ENCODE measurements at regions not wholly inside any gene's neighbourhood (a gene's known extent, or its start where the extent isn't known, plus 50 kb on each side); places are given as distances from the start of the nearest gene placed in this dataset.

- Histone ChIP-seq H3K36me3 (replicated peaks in 1 of 2; ENCODE audit: control insufficient read depth in 2 of 2, insufficient read depth in 2 of 2, low read length in 2 of 2) (no peaks in the 10 kb centered on the region), H3K4me2 (ENCODE audit: insufficient read depth, low read length, poor library complexity, severe bottlenecking) (no peak overlapping the region), H3K23ac (ENCODE audit: low read depth, low read length, poor library complexity) (no peak overlapping the region), H3K4ac (ENCODE audit: low read length) (no peak overlapping the region), H3K9me3 (replicated peaks in 1 of 2; ENCODE audit: control insufficient read depth in 2 of 2, insufficient read depth in 1 of 2, low read depth in 1 of 2, low read length in 2 of 2) (no peaks in the 10 kb centered on the region), H3K9ac (ENCODE audit: low read depth, low read length, poor library complexity) (no peak overlapping the region), H3K79me1 (ENCODE audit: low read depth, low read length) (no peaks in the 10 kb centered on the region), H2BK5ac (ENCODE audit: low read length) (no peak overlapping the region), H2BK12ac (ENCODE audit: low read length) (no peak overlapping the region), H2BK120ac (ENCODE audit: low read depth, low read length) (no peak overlapping the region), H2AK5ac (ENCODE audit: low read depth, low read length) (no peak overlapping the region), H3K4me3 (ENCODE audit: low read length in 2 of 2) (no peak overlapping the region), H2BK15ac (ENCODE audit: low read length) (no peak overlapping the region), H3K4me1 (ENCODE audit: control insufficient read depth in 2 of 2, insufficient read depth in 1 of 2, low read depth in 1 of 2, low read length in 2 of 2) (peaks cover 0 to 2% of the 10 kb centered on the region in 2 donors), H3K27ac (replicated peaks; ENCODE audit: low read length) (no peak overlapping the region), H3K18ac (ENCODE audit: low read length) (no peak overlapping the region), H3K14ac (ENCODE audit: low read length) (no peak overlapping the region), H2AFZ (ENCODE audit: low read length) (no peak overlapping the region), H4K91ac (ENCODE audit: low read depth, low read length, poor library complexity) (no peak overlapping the region), H3K27me3 (ENCODE audit: control insufficient read depth in 3 of 3, insufficient read depth in 3 of 3, low read depth in 1 of 3, low read length in 3 of 3) (peaks cover 0 to 3% (median 0%) of the 10 kb centered on the region in 3 experiments), H4K8ac (ENCODE audit: low read depth, low read length) (no peak overlapping the region)
- DNase-seq (ENCODE audit: low spot score) = no peak
- no CpG with 5 or more reads among the region's 3 CpGs for WGBS, 2 donors (ENCODE audit: extremely low coverage in 2 of 2, insufficient read length in 2 of 2, insufficient replicate concordance in 1 of 2)
Observed at GRCh38 chr12:107925125-107925524, 150.6 kb downstream of the ASCL4 start.

GRCh38 chr12:107929436-107929835 is 154.9 kb downstream of the ASCL4 start:
- H3K9me3 ChIP-seq (replicated peaks in 1 of 2; ENCODE audit: control insufficient read depth in 2 of 2, insufficient read depth in 1 of 2, low read depth in 1 of 2, low read length in 2 of 2) = no peaks in the 10 kb centered on the region
- no peaks in the 10 kb centered on the region for H3K36me3 ChIP-seq (replicated peaks in 1 of 2; ENCODE audit: control insufficient read depth in 2 of 2, insufficient read depth in 2 of 2, low read length in 2 of 2)
- no CpG with 5 or more reads among the region's 12 CpGs for WGBS, 2 donors (ENCODE audit: extremely low coverage in 2 of 2, insufficient read length in 2 of 2, insufficient replicate concordance in 1 of 2)
- no peak overlapping the region for H3K4me3 ChIP-seq (ENCODE audit: low read length in 2 of 2)
- H2BK15ac ChIP-seq (ENCODE audit: low read length) = no peak overlapping the region
- no peak overlapping the region for H3K27ac ChIP-seq (replicated peaks; ENCODE audit: low read length)
- no peak overlapping the region for H2BK5ac ChIP-seq (ENCODE audit: low read length)
- no peak overlapping the region for H2BK12ac ChIP-seq (ENCODE audit: low read length)
- H3K4me1 ChIP-seq (ENCODE audit: control insufficient read depth in 2 of 2, insufficient read depth in 1 of 2, low read depth in 1 of 2, low read length in 2 of 2) = peaks cover 0 to 2% of the 10 kb centered on the region in 2 donors
- no peak overlapping the region for H3K14ac ChIP-seq (ENCODE audit: low read length)
- no peak overlapping the region for H3K4ac ChIP-seq (ENCODE audit: low read length)
- H3K18ac ChIP-seq (ENCODE audit: low read length) = no peak overlapping the region
- peak; percentile 8 for DNase-seq (ENCODE audit: low spot score)
- no peaks in the 10 kb centered on the region for H3K79me1 ChIP-seq (ENCODE audit: low read depth, low read length)
- no peak overlapping the region for H3K4me2 ChIP-seq (ENCODE audit: insufficient read depth, low read length, poor library complexity, severe bottlenecking)
- no peak overlapping the region for H2BK120ac ChIP-seq (ENCODE audit: low read depth, low read length)
- no peak overlapping the region for H4K8ac ChIP-seq (ENCODE audit: low read depth, low read length)
- H2AFZ ChIP-seq (ENCODE audit: low read length) = no peak overlapping the region
- peaks cover 0 to 5% (median 0%) of the 10 kb centered on the region in 3 experiments for H3K27me3 ChIP-seq (ENCODE audit: control insufficient read depth in 3 of 3, insufficient read depth in 3 of 3, low read depth in 1 of 3, low read length in 3 of 3)
- H3K9ac ChIP-seq (ENCODE audit: low read depth, low read length, poor library complexity) = no peak overlapping the region
- no peak overlapping the region for H2AK5ac ChIP-seq (ENCODE audit: low read depth, low read length)
- H3K23ac ChIP-seq (ENCODE audit: low read depth, low read length, poor library complexity) = no peak overlapping the region
- H4K91ac ChIP-seq (ENCODE audit: low read depth, low read length, poor library complexity) = no peak overlapping the region

GRCh38 chr12:107931761-107932160 is 157.3 kb downstream of the ASCL4 start:
- H4K91ac ChIP-seq (ENCODE audit: low read depth, low read length, poor library complexity) = no peak overlapping the region
- H2BK5ac ChIP-seq (ENCODE audit: low read length) = no peak overlapping the region
- H4K8ac ChIP-seq (ENCODE audit: low read depth, low read length) = no peak overlapping the region
- H2BK12ac ChIP-seq (ENCODE audit: low read length) = no peak overlapping the region
- H3K27ac ChIP-seq (replicated peaks; ENCODE audit: low read length) = no peak overlapping the region
- H3K9ac ChIP-seq (ENCODE audit: low read depth, low read length, poor library complexity) = no peak overlapping the region
- H2BK15ac ChIP-seq (ENCODE audit: low read length) = no peak overlapping the region
- H3K14ac ChIP-seq (ENCODE audit: low read length) = no peak overlapping the region
- no peak overlapping the region for H2AK5ac ChIP-seq (ENCODE audit: low read depth, low read length)
- no peak overlapping the region for H3K4me2 ChIP-seq (ENCODE audit: insufficient read depth, low read length, poor library complexity, severe bottlenecking)
- H3K27me3 ChIP-seq (ENCODE audit: control insufficient read depth in 3 of 3, insufficient read depth in 3 of 3, low read depth in 1 of 3, low read length in 3 of 3) = peaks cover 0 to 5% (median 4%) of the 10 kb centered on the region in 3 experiments
- no peaks in the 10 kb centered on the region for H3K79me1 ChIP-seq (ENCODE audit: low read depth, low read length)
- no peaks in the 10 kb centered on the region for H3K9me3 ChIP-seq (replicated peaks in 1 of 2; ENCODE audit: control insufficient read depth in 2 of 2, insufficient read depth in 1 of 2, low read depth in 1 of 2, low read length in 2 of 2)
- H3K23ac ChIP-seq (ENCODE audit: low read depth, low read length, poor library complexity) = no peak overlapping the region
- H2BK120ac ChIP-seq (ENCODE audit: low read depth, low read length) = no peak overlapping the region
- WGBS, 2 donors (ENCODE audit: extremely low coverage in 2 of 2, insufficient read length in 2 of 2, insufficient replicate concordance in 1 of 2) = no CpG with 5 or more reads among the region's 5 CpGs
- no peak for DNase-seq (ENCODE audit: low spot score)
- no peak overlapping the region for H3K18ac ChIP-seq (ENCODE audit: low read length)
- no peak overlapping the region for H2AFZ ChIP-seq (ENCODE audit: low read length)
- peaks cover 0 to 2% of the 10 kb centered on the region in 2 donors for H3K4me1 ChIP-seq (ENCODE audit: control insufficient read depth in 2 of 2, insufficient read depth in 1 of 2, low read depth in 1 of 2, low read length in 2 of 2)
- H3K36me3 ChIP-seq (replicated peaks in 1 of 2; ENCODE audit: control insufficient read depth in 2 of 2, insufficient read depth in 2 of 2, low read length in 2 of 2) = no peaks in the 10 kb centered on the region
- H3K4me3 ChIP-seq (ENCODE audit: low read length in 2 of 2) = no peak overlapping the region
- no peak overlapping the region for H3K4ac ChIP-seq (ENCODE audit: low read length)

GRCh38 chr12:107938446-107938845 is 163.9 kb downstream of the ASCL4 start:
- Histone ChIP-seq H4K91ac (ENCODE audit: low read depth, low read length, poor library complexity) (no peak overlapping the region), H3K79me1 (ENCODE audit: low read depth, low read length) (no peaks in the 10 kb centered on the region), H2AK5ac (ENCODE audit: low read depth, low read length) (no peak overlapping the region), H2AFZ (ENCODE audit: low read length) (no peak overlapping the region), H3K9me3 (replicated peaks in 1 of 2; ENCODE audit: control insufficient read depth in 2 of 2, insufficient read depth in 1 of 2, low read depth in 1 of 2, low read length in 2 of 2) (no peaks in the 10 kb centered on the region), H3K4ac (ENCODE audit: low read length) (no peak overlapping the region), H3K36me3 (replicated peaks in 1 of 2; ENCODE audit: control insufficient read depth in 2 of 2, insufficient read depth in 2 of 2, low read length in 2 of 2) (no peaks in the 10 kb centered on the region), H4K8ac (ENCODE audit: low read depth, low read length) (no peak overlapping the region), H2BK120ac (ENCODE audit: low read depth, low read length) (no peak overlapping the region), H2BK5ac (ENCODE audit: low read length) (no peak overlapping the region), H3K23ac (ENCODE audit: low read depth, low read length, poor library complexity) (no peak overlapping the region), H2BK12ac (ENCODE audit: low read length) (no peak overlapping the region), H3K18ac (ENCODE audit: low read length) (no peak overlapping the region), H3K14ac (ENCODE audit: low read length) (no peak overlapping the region), H3K9ac (ENCODE audit: low read depth, low read length, poor library complexity) (no peak overlapping the region), H3K4me3 (ENCODE audit: low read length in 2 of 2) (no peak overlapping the region), H3K4me1 (ENCODE audit: control insufficient read depth in 2 of 2, insufficient read depth in 1 of 2, low read depth in 1 of 2, low read length in 2 of 2) (no peaks in the 10 kb centered on the region), H3K4me2 (ENCODE audit: insufficient read depth, low read length, poor library complexity, severe bottlenecking) (no peak overlapping the region), H3K27me3 (ENCODE audit: control insufficient read depth in 3 of 3, insufficient read depth in 3 of 3, low read depth in 1 of 3, low read length in 3 of 3) (peaks cover 0 to 4% (median 0%) of the 10 kb centered on the region in 3 experiments), H3K27ac (replicated peaks; ENCODE audit: low read length) (no peak overlapping the region), H2BK15ac (ENCODE audit: low read length) (no peak overlapping the region)
- no peak for DNase-seq (ENCODE audit: low spot score)
- WGBS, 2 donors (ENCODE audit: extremely low coverage in 2 of 2, insufficient read length in 2 of 2, insufficient replicate concordance in 1 of 2) = no CpG with 5 or more reads among the region's 1 CpG
